Fibroblast of skin of left biceps (primary cell): ENCODE measurements at regions not wholly inside any gene's neighbourhood (a gene's known extent, or its start where the extent isn't known, plus 50 kb on each side); places are given as distances from the start of the nearest gene placed in this dataset.

ENCODE experiments used
- DNase-seq, 2 experiments: peaks; one replicate each; pipeline ENCODE4 v3.0.0-alpha.2; 2013; ENCODE audit warnings: low read depth in 2 of 2

- no peak for DNase-seq
These were observed 59.4 kb upstream of the BZW1 start for GRCh38 chr2:200752332-200752731.

- no peak for DNase-seq
These were observed 58.9 kb upstream of the BZW1 start for GRCh38 chr2:200752835-200753234.

GRCh38 chr2:200756618-200757321, 54.9 kb upstream of the BZW1 start:
- DNase-seq: no peak

GRCh38 chr2:200757399-200757798, 54.3 kb upstream of the BZW1 start:
- DNase-seq: no peak

GRCh38 chr2:200758341-200758740, 53.4 kb upstream of the BZW1 start:
- no peak for DNase-seq

- DNase-seq: peak in 1 of 2 experiments; percentile 44
These were observed 50.4 kb upstream of the BZW1 start for GRCh38 chr2:200761266-200761665.
